ENCODE measurements at regions not wholly inside any gene's neighbourhood (a gene's known extent, or its start where the extent isn't known, plus 50 kb on each side); places are given as distances from the start of the nearest gene placed in this dataset.

DNA sequence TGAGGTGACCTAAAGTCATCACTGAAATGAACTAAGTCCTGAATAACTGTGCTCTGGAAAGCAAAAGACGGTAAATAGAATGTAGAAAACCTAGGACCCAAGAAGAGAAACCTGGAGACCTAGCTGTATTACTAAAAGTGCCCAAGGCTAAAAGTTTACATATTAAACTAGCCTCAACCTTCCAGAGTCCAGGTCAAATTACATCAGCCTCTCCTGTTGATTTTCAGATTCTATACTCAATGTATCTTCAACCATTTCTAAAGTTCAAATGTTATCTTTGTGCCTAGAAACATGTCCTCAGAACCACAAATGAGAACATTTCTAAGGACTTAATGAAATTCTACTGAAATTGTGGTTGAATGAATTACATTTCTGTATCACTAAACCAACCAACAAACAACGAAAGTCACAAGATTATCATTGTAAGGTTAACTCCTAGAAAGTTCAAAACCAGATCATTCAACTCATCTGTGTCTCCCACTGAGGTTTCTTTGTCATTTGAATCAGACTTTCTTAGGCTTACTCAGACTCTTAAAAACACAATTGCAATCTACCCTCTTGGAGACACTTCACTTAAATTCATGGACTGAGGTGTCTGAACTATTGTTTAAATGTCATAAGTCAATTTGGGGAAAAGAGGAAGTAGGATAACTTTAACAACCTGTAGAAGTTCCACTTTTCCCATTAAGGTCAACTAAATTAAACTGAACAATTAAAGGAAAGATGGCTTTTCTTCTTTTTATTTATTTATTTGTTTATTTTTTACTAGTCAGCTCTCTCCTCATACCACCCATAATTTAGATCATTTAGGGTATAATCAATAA is 207.7 kb downstream of the BARHL2 start:
- TF ChIP-seq, protein P1, sequence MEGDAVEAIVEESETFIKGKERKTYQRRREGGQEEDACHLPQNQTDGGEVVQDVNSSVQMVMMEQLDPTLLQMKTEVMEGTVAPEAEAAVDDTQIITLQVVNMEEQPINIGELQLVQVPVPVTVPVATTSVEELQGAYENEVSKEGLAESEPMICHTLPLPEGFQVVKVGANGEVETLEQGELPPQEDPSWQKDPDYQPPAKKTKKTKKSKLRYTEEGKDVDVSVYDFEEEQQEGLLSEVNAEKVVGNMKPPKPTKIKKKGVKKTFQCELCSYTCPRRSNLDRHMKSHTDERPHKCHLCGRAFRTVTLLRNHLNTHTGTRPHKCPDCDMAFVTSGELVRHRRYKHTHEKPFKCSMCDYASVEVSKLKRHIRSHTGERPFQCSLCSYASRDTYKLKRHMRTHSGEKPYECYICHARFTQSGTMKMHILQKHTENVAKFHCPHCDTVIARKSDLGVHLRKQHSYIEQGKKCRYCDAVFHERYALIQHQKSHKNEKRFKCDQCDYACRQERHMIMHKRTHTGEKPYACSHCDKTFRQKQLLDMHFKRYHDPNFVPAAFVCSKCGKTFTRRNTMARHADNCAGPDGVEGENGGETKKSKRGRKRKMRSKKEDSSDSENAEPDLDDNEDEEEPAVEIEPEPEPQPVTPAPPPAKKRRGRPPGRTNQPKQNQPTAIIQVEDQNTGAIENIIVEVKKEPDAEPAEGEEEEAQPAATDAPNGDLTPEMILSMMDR (IDR thresholded peaks at IDR 0.05; ENCODE audit: low read depth, low read length): no peak
- TF ChIP-seq, protein P2, sequence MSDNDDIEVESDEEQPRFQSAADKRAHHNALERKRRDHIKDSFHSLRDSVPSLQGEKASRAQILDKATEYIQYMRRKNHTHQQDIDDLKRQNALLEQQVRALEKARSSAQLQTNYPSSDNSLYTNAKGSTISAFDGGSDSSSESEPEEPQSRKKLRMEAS (IDR thresholded peaks at IDR 0.05; ENCODE audit: low read depth, low read length): no peak
- no peak for TF ChIP-seq MYC (IDR thresholded peaks at IDR 0.05; ENCODE audit: low read depth, low read length)
- no peak for TF ChIP-seq POLR2A (IDR thresholded peaks at IDR 0.05; ENCODE audit: extremely low read depth, insufficient read length)
